ENCODE measurements at regions not wholly inside any gene's neighbourhood (a gene's known extent, or its start where the extent isn't known, plus 50 kb on each side); places are given as distances from the start of the nearest gene placed in this dataset.

GRCh38 chr12:87430444-87430843 is 598.8 kb downstream of the C12orf50 start:
- no peak overlapping the region for H2AFZ ChIP-seq (ENCODE audit: low read length)
- no peaks in the 10 kb centered on the region for H3F3A ChIP-seq (ENCODE audit: insufficient read depth, low read length)
- no peaks in the 10 kb centered on the region for H3K79me2 ChIP-seq (ENCODE audit: insufficient read depth, low read length)
- no peaks in the 10 kb centered on the region for H3K36me3 ChIP-seq (ENCODE audit: insufficient read depth, low read length)
- H3K9me3 ChIP-seq (ENCODE audit: low read length), result no peaks in the 10 kb centered on the region
- no peaks in the 10 kb centered on the region for H4K20me1 ChIP-seq (ENCODE audit: insufficient read depth, low read length)
- no peak overlapping the region for H3K27ac ChIP-seq (ENCODE audit: low read depth, low read length, poor library complexity, severe bottlenecking)
- H3K4me1 ChIP-seq (ENCODE audit: insufficient read depth, low read length, severe bottlenecking), result no peaks in the 10 kb centered on the region
- no peaks in the 10 kb centered on the region for H3K27me3 ChIP-seq (ENCODE audit: insufficient read depth, low read length)
- H3K4me3 ChIP-seq (ENCODE audit: low read depth, low read length, poor library complexity, severe bottlenecking), result no peak overlapping the region
- H3K9ac ChIP-seq (ENCODE audit: low read length), result no peak overlapping the region
- TF ChIP-seq EZH2 (IDR thresholded peaks at IDR 0.05; ENCODE audit: borderline replicate concordance, low read length) (no peak), CTCF (IDR thresholded peaks at IDR 0.05; ENCODE audit: low read length) (no peak)
- no peaks in the 10 kb centered on the region for H3K9me2 ChIP-seq (ENCODE audit: low read depth, low read length)
- no peak overlapping the region for H3K4me2 ChIP-seq (ENCODE audit: low read length)

- no peaks in the 10 kb centered on the region for H3K27me3 ChIP-seq (ENCODE audit: insufficient read depth, low read length)
- H3F3A ChIP-seq (ENCODE audit: insufficient read depth, low read length), result no peaks in the 10 kb centered on the region
- H3K79me2 ChIP-seq (ENCODE audit: insufficient read depth, low read length), result no peaks in the 10 kb centered on the region
- no peaks in the 10 kb centered on the region for H3K36me3 ChIP-seq (ENCODE audit: insufficient read depth, low read length)
- no peak overlapping the region for H2AFZ ChIP-seq (ENCODE audit: low read length)
- no peaks in the 10 kb centered on the region for H3K9me2 ChIP-seq (ENCODE audit: low read depth, low read length)
- no peak overlapping the region for H3K4me3 ChIP-seq (ENCODE audit: low read depth, low read length, poor library complexity, severe bottlenecking)
- no peak overlapping the region for H3K4me2 ChIP-seq (ENCODE audit: low read length)
- H3K4me1 ChIP-seq (ENCODE audit: insufficient read depth, low read length, severe bottlenecking), result no peaks in the 10 kb centered on the region
- no peak overlapping the region for H3K9ac ChIP-seq (ENCODE audit: low read length)
- H4K20me1 ChIP-seq (ENCODE audit: insufficient read depth, low read length), result no peaks in the 10 kb centered on the region
- TF ChIP-seq CTCF (IDR thresholded peaks at IDR 0.05; ENCODE audit: low read length) (no peak), EZH2 (IDR thresholded peaks at IDR 0.05; ENCODE audit: borderline replicate concordance, low read length) (no peak)
- no peak overlapping the region for H3K27ac ChIP-seq (ENCODE audit: low read depth, low read length, poor library complexity, severe bottlenecking)
- H3K9me3 ChIP-seq (ENCODE audit: low read length), result no peaks in the 10 kb centered on the region
These were observed 600.4 kb downstream of the C12orf50 start for GRCh38 chr12:87428701-87429277.

GRCh38 chr12:87427770-87428169 is 601.4 kb downstream of the C12orf50 start:
- Histone ChIP-seq H3F3A (ENCODE audit: insufficient read depth, low read length) (no peaks in the 10 kb centered on the region), H3K9me3 (ENCODE audit: low read length) (no peaks in the 10 kb centered on the region), H3K79me2 (ENCODE audit: insufficient read depth, low read length) (no peaks in the 10 kb centered on the region), H3K4me3 (ENCODE audit: low read depth, low read length, poor library complexity, severe bottlenecking) (no peak overlapping the region), H3K27ac (ENCODE audit: low read depth, low read length, poor library complexity, severe bottlenecking) (no peak overlapping the region), H3K4me1 (ENCODE audit: insufficient read depth, low read length, severe bottlenecking) (no peaks in the 10 kb centered on the region), H3K4me2 (ENCODE audit: low read length) (no peak overlapping the region), H3K9ac (ENCODE audit: low read length) (no peak overlapping the region), H4K20me1 (ENCODE audit: insufficient read depth, low read length) (no peaks in the 10 kb centered on the region), H2AFZ (ENCODE audit: low read length) (no peak overlapping the region), H3K27me3 (ENCODE audit: insufficient read depth, low read length) (no peaks in the 10 kb centered on the region), H3K9me2 (ENCODE audit: low read depth, low read length) (no peaks in the 10 kb centered on the region), H3K36me3 (ENCODE audit: insufficient read depth, low read length) (no peaks in the 10 kb centered on the region)
- TF ChIP-seq EZH2 (IDR thresholded peaks at IDR 0.05; ENCODE audit: borderline replicate concordance, low read length), result no peak
- no peak for TF ChIP-seq CTCF (IDR thresholded peaks at IDR 0.05; ENCODE audit: low read length)

All from OCI-LY1 (cell line).